Liver (tissue), 8 donors: ENCODE measurements at regions not wholly inside any gene's neighbourhood (a gene's known extent, or its start where the extent isn't known, plus 50 kb on each side); places are given as distances from the start of the nearest gene placed in this dataset.

ENCODE experiments used
- DNase-seq: peaks from one replicate; pipeline ENCODE4 v3.0.0-alpha.2; 2017; ENCODE audit warnings: low spot score
- H3K27ac ChIP-seq, 2 donors: one replicate each; pipeline ENCODE4 v1.7.0; 2013; ENCODE audit warnings: inconsistent platforms in 2 of 2, low read length in 2 of 2, control low read depth in 1 of 2, low read depth in 1 of 2, mild to moderate bottlenecking in 1 of 2
- H3K27me3 ChIP-seq, 4 donors: one replicate each; pipeline versions ENCODE4 v1.6.1 to v1.7.0; 2013; ENCODE audit warnings: low read length in 3 of 4, inconsistent platforms in 1 of 4, mild to moderate bottlenecking in 1 of 4, moderate library complexity in 1 of 4; ENCODE audit not compliant: control insufficient read depth in 4 of 4, insufficient read depth in 4 of 4
- H3K36me3 ChIP-seq, 4 donors: one replicate each; pipeline versions ENCODE4 v1.6.1 to v1.7.0; 2013; ENCODE audit warnings: low read length in 3 of 4, mild to moderate bottlenecking in 3 of 4, low read depth in 1 of 4, moderate library complexity in 1 of 4; ENCODE audit not compliant: control insufficient read depth in 4 of 4, insufficient read depth in 3 of 4
- H3K4me1 ChIP-seq, 4 donors: one replicate each; pipeline versions ENCODE4 v1.6.1 to v1.7.0; 2013; ENCODE audit warnings: low read length in 3 of 4, mild to moderate bottlenecking in 3 of 4, moderate library complexity in 1 of 4; ENCODE audit not compliant: control insufficient read depth in 4 of 4, insufficient read depth in 4 of 4
- H3K4me3 ChIP-seq, 3 donors: one replicate each; pipeline versions ENCODE4 v1.6.1 to v1.7.0; 2013; ENCODE audit warnings: low read length in 3 of 3, control low read depth in 1 of 3, low read depth in 1 of 3, mild to moderate bottlenecking in 1 of 3
- H3K9ac ChIP-seq, 2 donors: one replicate each; pipeline ENCODE4 v1.7.0; 2013; ENCODE audit warnings: low read length in 2 of 2, mild to moderate bottlenecking in 2 of 2, moderate library complexity in 2 of 2, control low read depth in 1 of 2, low read depth in 1 of 2
- H3K9me3 ChIP-seq, 4 donors: one replicate each; pipeline versions ENCODE4 v1.6.1 to v1.7.0; 2013; ENCODE audit warnings: low read length in 3 of 4; ENCODE audit not compliant: control insufficient read depth in 4 of 4
- ATF3 ChIP-seq: IDR thresholded peaks from 2 replicates; pipeline ENCODE4 v1.6.1; 2016; ENCODE audit warnings: antibody characterized with exemption
- CTCF ChIP-seq: fragments of 150-350 bp; IDR thresholded peaks from 2 replicates; pipeline ENCODE4 v1.5.1; 2017; ENCODE audit warnings: improper control_type of control experiment, low read depth, low read length; ENCODE audit not compliant: missing input control
- EGR1 ChIP-seq, 2 donors: IDR thresholded peaks; 2 replicates each; pipeline ENCODE4 v1.6.1; 2016 to 2018; ENCODE audit warnings: antibody characterized with exemption in 2 of 2, low read depth in 2 of 2
- FOXA1 ChIP-seq: IDR thresholded peaks from 2 replicates; pipeline ENCODE4 v1.6.1; 2016; ENCODE audit warnings: antibody characterized with exemption
- FOXA2 ChIP-seq: IDR thresholded peaks from 2 replicates; pipeline ENCODE4 v1.6.1; 2016; ENCODE audit warnings: antibody characterized with exemption
- GABPA ChIP-seq, 2 donors: IDR thresholded peaks in 1 of 2; conservative IDR thresholded peaks in 1 of 2; 2 replicates each; pipeline ENCODE4 v1.6.1; 2016; ENCODE audit warnings: antibody characterized with exemption in 2 of 2, mild to moderate bottlenecking in 1 of 2, moderate library complexity in 1 of 2
- HNF4A ChIP-seq, 2 donors: conservative IDR thresholded peaks; 2 replicates each; pipeline ENCODE4 v1.6.1; 2016; ENCODE audit warnings: antibody characterized with exemption in 2 of 2, mild to moderate bottlenecking in 2 of 2
- HNF4G ChIP-seq: IDR thresholded peaks from 2 replicates; pipeline ENCODE4 v1.6.1; 2016; ENCODE audit warnings: antibody characterized with exemption
- JUND ChIP-seq, 2 donors: IDR thresholded peaks; 2 replicates each; pipeline ENCODE4 v1.6.1; 2016; ENCODE audit warnings: antibody characterized with exemption in 2 of 2
- MAX ChIP-seq: IDR thresholded peaks from 2 replicates; pipeline ENCODE4 v1.6.1; 2016; ENCODE audit warnings: antibody characterized with exemption
- NR2F2 ChIP-seq: IDR thresholded peaks from 2 replicates; pipeline ENCODE4 v1.6.1; 2016; ENCODE audit warnings: antibody characterized with exemption
- RAD21 ChIP-seq, 2 donors: IDR thresholded peaks; 2 replicates each; pipeline ENCODE4 v1.6.1; 2016; ENCODE audit warnings: antibody characterized with exemption in 2 of 2, mild to moderate bottlenecking in 2 of 2
- REST ChIP-seq: IDR thresholded peaks from 2 replicates; pipeline ENCODE4 v1.6.1; 2016; ENCODE audit warnings: antibody characterized with exemption, mild to moderate bottlenecking
- RXRA ChIP-seq, 2 donors: IDR thresholded peaks; 2 replicates each; pipeline ENCODE4 v1.6.1; 2017 to 2018; ENCODE audit warnings: antibody characterized with exemption in 2 of 2, mild to moderate bottlenecking in 1 of 2
- SP1 ChIP-seq: IDR thresholded peaks from 2 replicates; pipeline ENCODE4 v1.6.1; 2018; ENCODE audit warnings: antibody characterized with exemption, mild to moderate bottlenecking
- TAF1 ChIP-seq: conservative IDR thresholded peaks from 2 replicates; pipeline ENCODE4 v1.6.1; 2016; ENCODE audit warnings: antibody characterized with exemption, mild to moderate bottlenecking
- YY1 ChIP-seq: IDR thresholded peaks from 2 replicates; pipeline ENCODE4 v1.6.1; 2016; ENCODE audit warnings: antibody characterized with exemption, mild to moderate bottlenecking
- ZBTB33 ChIP-seq: IDR thresholded peaks from 2 replicates; pipeline ENCODE4 v1.6.1; 2016; ENCODE audit warnings: antibody characterized with exemption
- WGBS: extraction: QIAGEN DNeasy Blood & Tissue Kit; methylation state at CpG from one replicate; pipeline ENCODE4 v1.1.7; 2013; 5-methylcytosine and 5-hydroxymethylcytosine counted together
- donor health status: healthy.
- donor health status: healthy.
- donor health status: healthy.
- donor health status: healthy.
- donor health status: healthy.

- Histone ChIP-seq H3K4me1 (no peaks in the 10 kb centered on the region), H3K36me3 (no peaks in the 10 kb centered on the region), H3K9ac (no peak overlapping the region), H3K27ac (no peak overlapping the region), H3K9me3 (no peaks in the 10 kb centered on the region), H3K4me3 (no peak overlapping the region), H3K27me3 (no peaks in the 10 kb centered on the region)
- WGBS = 68% methylated on average over 1 of the region's 1 CpG
- DNase-seq = no peak
- TF ChIP-seq YY1 (no peak), GABPA (IDR thresholded peaks at IDR 0.05 in 1 of 2, conservative IDR thresholded peaks at IDR 0.05 in 1 of 2) (no peak), SP1 (no peak), TAF1 (no peak), NR2F2 (no peak), ATF3 (no peak), REST (no peak), HNF4G (no peak), FOXA2 (no peak), JUND (IDR thresholded peaks at IDR 0.05) (no peak), HNF4A (conservative IDR thresholded peaks at IDR 0.05) (no peak), MAX (no peak), RAD21 (IDR thresholded peaks at IDR 0.05) (no peak), FOXA1 (no peak), ZBTB33 (no peak), CTCF (no peak), EGR1 (IDR thresholded peaks at IDR 0.05; ENCODE audit: low read depth in 2 of 2) (no peak), RXRA (IDR thresholded peaks at IDR 0.05) (no peak)
Measured at GRCh38 chr21:20698585-20698984, 299.6 kb upstream of the NCAM2 start.

- Histone ChIP-seq H3K9me3 (no peaks in the 10 kb centered on the region), H3K4me3 (no peak overlapping the region), H3K9ac (no peak overlapping the region), H3K27ac (no peak overlapping the region), H3K4me1 (no peaks in the 10 kb centered on the region), H3K27me3 (no peaks in the 10 kb centered on the region), H3K36me3 (no peaks in the 10 kb centered on the region)
- DNase-seq = no peak
- WGBS = 76% methylated on average over 6 of the region's 6 CpGs
- TF ChIP-seq GABPA (IDR thresholded peaks at IDR 0.05 in 1 of 2, conservative IDR thresholded peaks at IDR 0.05 in 1 of 2) = no peak
- TF ChIP-seq FOXA2 = no peak
- TF ChIP-seq ZBTB33 = no peak
- TF ChIP-seq ATF3 = no peak
- TF ChIP-seq RAD21 (IDR thresholded peaks at IDR 0.05) = no peak
- TF ChIP-seq YY1 = no peak
- no peak for TF ChIP-seq FOXA1
- TF ChIP-seq NR2F2 = no peak
- no peak for TF ChIP-seq EGR1 (IDR thresholded peaks at IDR 0.05; ENCODE audit: low read depth in 2 of 2)
- no peak for TF ChIP-seq TAF1
- no peak for TF ChIP-seq RXRA (IDR thresholded peaks at IDR 0.05)
- TF ChIP-seq HNF4G = no peak
- no peak for TF ChIP-seq HNF4A (conservative IDR thresholded peaks at IDR 0.05)
- no peak for TF ChIP-seq JUND (IDR thresholded peaks at IDR 0.05)
- TF ChIP-seq SP1 = no peak
- no peak for TF ChIP-seq MAX
Measured at GRCh38 chr21:20701235-20701634, 297.0 kb upstream of the NCAM2 start.
